ENCODE measurements at regions not wholly inside any gene's neighbourhood (a gene's known extent, or its start where the extent isn't known, plus 50 kb on each side); places are given as distances from the start of the nearest gene placed in this dataset.

- no peak overlapping the region for H3K27ac ChIP-seq (ENCODE audit: low read depth)
- no peak for ATAC-seq
- no peaks in the 10 kb centered on the region for H3K9me3 Mint-ChIP-seq
These were observed 125.4 kb downstream of the FOXD2 start for GRCh38 chr1:47563201-47563600.

More at GRCh38 chr1:47563201-47563600, 125.4 kb downstream of the FOXD2 start:
- H3K36me3 ChIP-seq (ENCODE audit: insufficient read depth) = no peaks in the 10 kb centered on the region
- no peak for DNase-seq (ENCODE audit: low spot score)
- Mint-ChIP-seq H3K4me3 (no peak overlapping the region), H3K4me1 (peaks cover 35% of the 10 kb centered on the region), H3K27me3 (ENCODE audit: insufficient read depth, low read depth, poor library complexity) (peaks cover 17% of the 10 kb centered on the region), H3K36me3 (ENCODE audit: low read depth) (no peaks in the 10 kb centered on the region), H3K27ac (no peak overlapping the region)
- H2AFZ ChIP-seq = no peak overlapping the region
- no peaks in the 10 kb centered on the region for H3F3A ChIP-seq (replicated peaks; ENCODE audit: low read depth)
- no peak overlapping the region for H3K4me2 ChIP-seq
- H4K20me1 ChIP-seq (replicated peaks; ENCODE audit: insufficient read depth) = no peaks in the 10 kb centered on the region
- no peak overlapping the region for H3K4me3 ChIP-seq
- H3K27me3 ChIP-seq (ENCODE audit: insufficient read depth) = 0 out of 2 replicates have a peak, but pooled peaks cover 5% of the 10 kb centered on the region
- peaks cover 21% of the 10 kb centered on the region for H3K4me1 ChIP-seq (ENCODE audit: insufficient read depth)
- no peaks in the 10 kb centered on the region for H3K79me2 ChIP-seq (replicated peaks; ENCODE audit: insufficient read depth)
- no peaks in the 10 kb centered on the region for H3K9me2 ChIP-seq (ENCODE audit: insufficient read depth)
- no peak for TF ChIP-seq EZH2phosphoT487 (IDR thresholded peaks at IDR 0.05; ENCODE audit: unreplicated experiment)
- no peak for TF ChIP-seq NANOG (IDR thresholded peaks at IDR 0.05; ENCODE audit: borderline replicate concordance)
- no peak for TF ChIP-seq POLR2AphosphoS5 (IDR thresholded peaks at IDR 0.05; ENCODE audit: low read depth)
- TF ChIP-seq, protein P1, sequence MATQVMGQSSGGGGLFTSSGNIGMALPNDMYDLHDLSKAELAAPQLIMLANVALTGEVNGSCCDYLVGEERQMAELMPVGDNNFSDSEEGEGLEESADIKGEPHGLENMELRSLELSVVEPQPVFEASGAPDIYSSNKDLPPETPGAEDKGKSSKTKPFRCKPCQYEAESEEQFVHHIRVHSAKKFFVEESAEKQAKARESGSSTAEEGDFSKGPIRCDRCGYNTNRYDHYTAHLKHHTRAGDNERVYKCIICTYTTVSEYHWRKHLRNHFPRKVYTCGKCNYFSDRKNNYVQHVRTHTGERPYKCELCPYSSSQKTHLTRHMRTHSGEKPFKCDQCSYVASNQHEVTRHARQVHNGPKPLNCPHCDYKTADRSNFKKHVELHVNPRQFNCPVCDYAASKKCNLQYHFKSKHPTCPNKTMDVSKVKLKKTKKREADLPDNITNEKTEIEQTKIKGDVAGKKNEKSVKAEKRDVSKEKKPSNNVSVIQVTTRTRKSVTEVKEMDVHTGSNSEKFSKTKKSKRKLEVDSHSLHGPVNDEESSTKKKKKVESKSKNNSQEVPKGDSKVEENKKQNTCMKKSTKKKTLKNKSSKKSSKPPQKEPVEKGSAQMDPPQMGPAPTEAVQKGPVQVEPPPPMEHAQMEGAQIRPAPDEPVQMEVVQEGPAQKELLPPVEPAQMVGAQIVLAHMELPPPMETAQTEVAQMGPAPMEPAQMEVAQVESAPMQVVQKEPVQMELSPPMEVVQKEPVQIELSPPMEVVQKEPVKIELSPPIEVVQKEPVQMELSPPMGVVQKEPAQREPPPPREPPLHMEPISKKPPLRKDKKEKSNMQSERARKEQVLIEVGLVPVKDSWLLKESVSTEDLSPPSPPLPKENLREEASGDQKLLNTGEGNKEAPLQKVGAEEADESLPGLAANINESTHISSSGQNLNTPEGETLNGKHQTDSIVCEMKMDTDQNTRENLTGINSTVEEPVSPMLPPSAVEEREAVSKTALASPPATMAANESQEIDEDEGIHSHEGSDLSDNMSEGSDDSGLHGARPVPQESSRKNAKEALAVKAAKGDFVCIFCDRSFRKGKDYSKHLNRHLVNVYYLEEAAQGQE (IDR thresholded peaks at IDR 0.05; ENCODE audit: unreplicated experiment) = no peak
- no peak for TF ChIP-seq STAT1 (IDR thresholded peaks at IDR 0.05; ENCODE audit: unreplicated experiment)
- no peak for TF ChIP-seq JUNB (IDR thresholded peaks at IDR 0.05; ENCODE audit: unreplicated experiment)
- TF ChIP-seq, protein P2, sequence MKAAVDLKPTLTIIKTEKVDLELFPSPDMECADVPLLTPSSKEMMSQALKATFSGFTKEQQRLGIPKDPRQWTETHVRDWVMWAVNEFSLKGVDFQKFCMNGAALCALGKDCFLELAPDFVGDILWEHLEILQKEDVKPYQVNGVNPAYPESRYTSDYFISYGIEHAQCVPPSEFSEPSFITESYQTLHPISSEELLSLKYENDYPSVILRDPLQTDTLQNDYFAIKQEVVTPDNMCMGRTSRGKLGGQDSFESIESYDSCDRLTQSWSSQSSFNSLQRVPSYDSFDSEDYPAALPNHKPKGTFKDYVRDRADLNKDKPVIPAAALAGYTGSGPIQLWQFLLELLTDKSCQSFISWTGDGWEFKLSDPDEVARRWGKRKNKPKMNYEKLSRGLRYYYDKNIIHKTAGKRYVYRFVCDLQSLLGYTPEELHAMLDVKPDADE (IDR thresholded peaks at IDR 0.05) = no peak
- TF ChIP-seq ZNF114 (CRISPR knock-in tag; IDR thresholded peaks at IDR 0.05) = no peak
- TF ChIP-seq CREB1 (CRISPR knock-in tag; IDR thresholded peaks at IDR 0.05; ENCODE audit: low read depth) = no peak
- TF ChIP-seq, protein P3, sequence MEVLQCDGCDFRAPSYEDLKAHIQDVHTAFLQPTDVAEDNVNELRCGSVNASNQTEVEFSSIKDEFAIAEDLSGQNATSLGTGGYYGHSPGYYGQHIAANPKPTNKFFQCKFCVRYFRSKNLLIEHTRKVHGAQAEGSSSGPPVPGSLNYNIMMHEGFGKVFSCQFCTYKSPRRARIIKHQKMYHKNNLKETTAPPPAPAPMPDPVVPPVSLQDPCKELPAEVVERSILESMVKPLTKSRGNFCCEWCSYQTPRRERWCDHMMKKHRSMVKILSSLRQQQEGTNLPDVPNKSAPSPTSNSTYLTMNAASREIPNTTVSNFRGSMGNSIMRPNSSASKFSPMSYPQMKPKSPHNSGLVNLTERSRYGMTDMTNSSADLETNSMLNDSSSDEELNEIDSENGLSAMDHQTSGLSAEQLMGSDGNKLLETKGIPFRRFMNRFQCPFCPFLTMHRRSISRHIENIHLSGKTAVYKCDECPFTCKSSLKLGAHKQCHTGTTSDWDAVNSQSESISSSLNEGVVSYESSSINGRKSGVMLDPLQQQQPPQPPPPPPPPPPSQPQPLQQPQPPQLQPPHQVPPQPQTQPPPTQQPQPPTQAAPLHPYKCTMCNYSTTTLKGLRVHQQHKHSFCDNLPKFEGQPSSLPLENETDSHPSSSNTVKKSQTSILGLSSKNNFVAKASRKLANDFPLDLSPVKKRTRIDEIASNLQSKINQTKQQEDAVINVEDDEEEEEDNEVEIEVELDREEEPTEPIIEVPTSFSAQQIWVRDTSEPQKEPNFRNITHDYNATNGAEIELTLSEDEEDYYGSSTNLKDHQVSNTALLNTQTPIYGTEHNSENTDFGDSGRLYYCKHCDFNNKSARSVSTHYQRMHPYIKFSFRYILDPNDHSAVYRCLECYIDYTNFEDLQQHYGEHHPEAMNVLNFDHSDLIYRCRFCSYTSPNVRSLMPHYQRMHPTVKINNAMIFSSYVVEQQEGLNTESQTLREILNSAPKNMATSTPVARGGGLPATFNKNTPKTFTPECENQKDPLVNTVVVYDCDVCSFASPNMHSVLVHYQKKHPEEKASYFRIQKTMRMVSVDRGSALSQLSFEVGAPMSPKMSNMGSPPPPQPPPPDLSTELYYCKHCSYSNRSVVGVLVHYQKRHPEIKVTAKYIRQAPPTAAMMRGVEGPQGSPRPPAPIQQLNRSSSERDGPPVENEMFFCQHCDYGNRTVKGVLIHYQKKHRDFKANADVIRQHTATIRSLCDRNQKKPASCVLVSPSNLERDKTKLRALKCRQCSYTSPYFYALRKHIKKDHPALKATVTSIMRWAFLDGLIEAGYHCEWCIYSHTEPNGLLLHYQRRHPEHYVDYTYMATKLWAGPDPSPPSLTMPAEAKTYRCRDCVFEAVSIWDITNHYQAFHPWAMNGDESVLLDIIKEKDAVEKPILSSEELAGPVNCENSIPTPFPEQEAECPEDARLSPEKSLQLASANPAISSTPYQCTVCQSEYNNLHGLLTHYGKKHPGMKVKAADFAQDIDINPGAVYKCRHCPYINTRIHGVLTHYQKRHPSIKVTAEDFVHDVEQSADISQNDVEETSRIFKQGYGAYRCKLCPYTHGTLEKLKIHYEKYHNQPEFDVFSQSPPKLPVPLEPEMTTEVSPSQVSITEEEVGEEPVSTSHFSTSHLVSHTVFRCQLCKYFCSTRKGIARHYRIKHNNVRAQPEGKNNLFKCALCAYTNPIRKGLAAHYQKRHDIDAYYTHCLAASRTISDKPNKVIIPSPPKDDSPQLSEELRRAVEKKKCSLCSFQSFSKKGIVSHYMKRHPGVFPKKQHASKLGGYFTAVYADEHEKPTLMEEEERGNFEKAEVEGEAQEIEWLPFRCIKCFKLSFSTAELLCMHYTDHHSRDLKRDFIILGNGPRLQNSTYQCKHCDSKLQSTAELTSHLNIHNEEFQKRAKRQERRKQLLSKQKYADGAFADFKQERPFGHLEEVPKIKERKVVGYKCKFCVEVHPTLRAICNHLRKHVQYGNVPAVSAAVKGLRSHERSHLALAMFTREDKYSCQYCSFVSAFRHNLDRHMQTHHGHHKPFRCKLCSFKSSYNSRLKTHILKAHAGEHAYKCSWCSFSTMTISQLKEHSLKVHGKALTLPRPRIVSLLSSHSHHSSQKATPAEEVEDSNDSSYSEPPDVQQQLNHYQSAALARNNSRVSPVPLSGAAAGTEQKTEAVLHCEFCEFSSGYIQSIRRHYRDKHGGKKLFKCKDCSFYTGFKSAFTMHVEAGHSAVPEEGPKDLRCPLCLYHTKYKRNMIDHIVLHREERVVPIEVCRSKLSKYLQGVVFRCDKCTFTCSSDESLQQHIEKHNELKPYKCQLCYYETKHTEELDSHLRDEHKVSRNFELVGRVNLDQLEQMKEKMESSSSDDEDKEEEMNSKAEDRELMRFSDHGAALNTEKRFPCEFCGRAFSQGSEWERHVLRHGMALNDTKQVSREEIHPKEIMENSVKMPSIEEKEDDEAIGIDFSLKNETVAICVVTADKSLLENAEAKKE (CRISPR knock-in tag; IDR thresholded peaks at IDR 0.05) = no peak
- TF ChIP-seq ZNF331 (CRISPR knock-in tag; IDR thresholded peaks at IDR 0.05; ENCODE audit: low read depth) = no peak
- TF ChIP-seq CTCF (conservative IDR thresholded peaks at IDR 0.05; ENCODE audit: low read depth in 2 of 2) = no peak
- no peak for TF ChIP-seq EZH2 (IDR thresholded peaks at IDR 0.05; ENCODE audit: low read depth, unreplicated experiment)
